ENCODE measurements at regions not wholly inside any gene's neighbourhood (a gene's known extent, or its start where the extent isn't known, plus 50 kb on each side); places are given as distances from the start of the nearest gene placed in this dataset.

DNA sequence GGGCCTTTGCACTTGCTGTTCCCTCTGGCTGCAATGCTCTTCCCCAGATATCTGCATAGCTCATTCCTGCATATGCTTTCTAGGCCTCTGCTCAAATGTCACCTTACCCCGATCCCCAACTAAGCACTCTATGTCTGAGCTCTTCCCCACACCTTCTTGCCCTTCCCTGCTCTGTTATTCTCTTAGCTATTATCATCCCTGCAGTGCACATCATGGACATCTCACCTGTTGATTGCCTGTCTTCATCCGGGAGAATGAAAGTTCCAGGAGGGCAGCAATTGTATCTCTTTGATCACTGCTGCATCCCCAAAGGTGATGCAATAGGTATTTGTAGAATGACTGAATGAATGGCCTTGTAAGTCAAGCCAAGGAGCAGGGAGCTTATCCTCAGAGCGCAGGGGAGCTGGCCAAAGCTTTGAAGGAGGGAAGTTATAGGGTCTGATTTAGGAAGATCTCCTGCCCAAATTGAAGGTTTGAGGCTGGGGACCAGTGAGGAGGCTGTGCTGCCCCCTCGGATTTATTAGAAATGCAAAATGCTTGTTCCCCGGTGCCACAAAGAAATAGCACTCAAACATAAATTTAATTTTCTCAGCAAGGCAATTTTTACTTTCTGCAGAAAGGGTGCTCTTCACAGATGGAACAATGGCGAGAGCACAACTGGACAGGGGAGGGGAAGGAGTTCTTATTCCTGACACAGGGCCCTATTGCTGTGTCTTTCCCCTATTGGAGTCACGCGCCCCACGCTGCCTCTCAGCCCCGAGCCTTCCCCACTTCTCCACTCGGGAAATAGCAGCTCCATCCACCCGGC is 631.1 kb downstream of the MATN1 start:
- TF ChIP-seq RARB (CRISPR knock-in tag; IDR thresholded peaks at IDR 0.05) = no peak
- no peak for TF ChIP-seq ZFP30 (CRISPR knock-in tag; IDR thresholded peaks at IDR 0.05)
- no peak for TF ChIP-seq ISL1 (CRISPR knock-in tag; IDR thresholded peaks at IDR 0.05)
- no peak for TF ChIP-seq GLIS3 (CRISPR knock-in tag; IDR thresholded peaks at IDR 0.05)
- no peak for TF ChIP-seq ZNF70 (CRISPR knock-in tag; IDR thresholded peaks at IDR 0.05)
- TF ChIP-seq SNAI2 (CRISPR knock-in tag; IDR thresholded peaks at IDR 0.05) = no peak
